ENCODE measurements at regions not wholly inside any gene's neighbourhood (a gene's known extent, or its start where the extent isn't known, plus 50 kb on each side); places are given as distances from the start of the nearest gene placed in this dataset.

- POLR2A ChIA-PET, result no interaction called here
- Histone ChIP-seq H3K27ac (ENCODE audit: low read depth, low read length) (no peak overlapping the region), H3K9me3 (ENCODE audit: control insufficient read depth, insufficient read depth, low read length) (no peaks in the 10 kb centered on the region), H3K4me3 (ENCODE audit: low read depth, low read length) (no peak overlapping the region), H3K27me3 (ENCODE audit: control insufficient read depth, insufficient read depth, low read length) (peaks cover 21% of the 10 kb centered on the region)
- no peak for DNase-seq (ENCODE audit: low read depth, low spot score)
- CTCF ChIA-PET, result interaction anchor here (5.4 kb wide), 1 partner anchor 14 kb away, joined by 20 read pairs; no protein-coding TSS in a partner anchor
- no peak for TF ChIP-seq CTCF (IDR thresholded peaks at IDR 0.05; ENCODE audit: low read depth, low read length)
These were observed 108.9 kb upstream of the LGALSL start for GRCh38 chr2:64344999-64345576.

GRCh38 chr2:64345998-64346397, 108.0 kb upstream of the LGALSL start:
- no peak for TF ChIP-seq CTCF (IDR thresholded peaks at IDR 0.05; ENCODE audit: low read depth, low read length)
- H3K27ac ChIP-seq (ENCODE audit: low read depth, low read length), result no peak overlapping the region
- H3K9me3 ChIP-seq (ENCODE audit: control insufficient read depth, insufficient read depth, low read length), result no peaks in the 10 kb centered on the region
- POLR2A ChIA-PET, result no interaction called here
- no peak for DNase-seq (ENCODE audit: low read depth, low spot score)
- no peak overlapping the region for H3K4me3 ChIP-seq (ENCODE audit: low read depth, low read length)
- H3K27me3 ChIP-seq (ENCODE audit: control insufficient read depth, insufficient read depth, low read length), result peaks cover 19% of the 10 kb centered on the region
- CTCF ChIA-PET, result interaction anchor here (5.4 kb wide), 1 partner anchor 15 kb away, joined by 20 read pairs; no protein-coding TSS in a partner anchor

- no peak for DNase-seq (ENCODE audit: low read depth, low spot score)
- H3K27ac ChIP-seq (ENCODE audit: low read depth, low read length), result no peak overlapping the region
- H3K27me3 ChIP-seq (ENCODE audit: control insufficient read depth, insufficient read depth, low read length), result peaks cover 8% of the 10 kb centered on the region
- H3K9me3 ChIP-seq (ENCODE audit: control insufficient read depth, insufficient read depth, low read length), result no peaks in the 10 kb centered on the region
- ChIA-PET POLR2A (no interaction called here), CTCF (interaction anchor here (0.8 to 5.4 kb wide), 3 partner anchors 18 to 298 kb away, joined by 3 to 20 read pairs (median 4); no protein-coding TSS in a partner anchor)
- no peak overlapping the region for H3K4me3 ChIP-seq (ENCODE audit: low read depth, low read length)
- no peak for TF ChIP-seq CTCF (IDR thresholded peaks at IDR 0.05; ENCODE audit: low read depth, low read length)
These were observed 105.4 kb upstream of the LGALSL start for GRCh38 chr2:64348386-64349130.

GRCh38 chr2:64349131-64349530, 104.8 kb upstream of the LGALSL start:
- ChIA-PET CTCF (interaction anchor here (0.8 to 5.4 kb wide), 3 partner anchors 18 to 299 kb away, joined by 3 to 20 read pairs (median 4); no protein-coding TSS in a partner anchor), POLR2A (no interaction called here)
- Histone ChIP-seq H3K4me3 (ENCODE audit: low read depth, low read length) (no peak overlapping the region), H3K27ac (ENCODE audit: low read depth, low read length) (no peak overlapping the region), H3K9me3 (ENCODE audit: control insufficient read depth, insufficient read depth, low read length) (no peaks in the 10 kb centered on the region), H3K27me3 (ENCODE audit: control insufficient read depth, insufficient read depth, low read length) (peaks cover 8% of the 10 kb centered on the region)
- no peak for TF ChIP-seq CTCF (IDR thresholded peaks at IDR 0.05; ENCODE audit: low read depth, low read length)
- no peak for DNase-seq (ENCODE audit: low read depth, low spot score)

- Histone ChIP-seq H3K27ac (ENCODE audit: low read depth, low read length) (no peak overlapping the region), H3K9me3 (ENCODE audit: control insufficient read depth, insufficient read depth, low read length) (no peaks in the 10 kb centered on the region), H3K4me3 (ENCODE audit: low read depth, low read length) (no peak overlapping the region), H3K27me3 (ENCODE audit: control insufficient read depth, insufficient read depth, low read length) (peaks cover 8% of the 10 kb centered on the region)
- ChIA-PET POLR2A (no interaction called here), CTCF (no interaction called here)
- no peak for DNase-seq (ENCODE audit: low read depth, low spot score)
- no peak for TF ChIP-seq CTCF (IDR thresholded peaks at IDR 0.05; ENCODE audit: low read depth, low read length)
These were observed 103.0 kb upstream of the LGALSL start for GRCh38 chr2:64350996-64351395.

All from AG04450 (cell line).